DMS153 (cell line): ENCODE measurements at regions not wholly inside any gene's neighbourhood (a gene's known extent, or its start where the extent isn't known, plus 50 kb on each side); places are given as distances from the start of the nearest gene placed in this dataset.
A peak's percentile ranks its signal among the peaks of the same experiment; 100 is the strongest.

Source experiments
- DNase-seq: peaks from one replicate; lab custom pipeline; 2025; lab: John Stamatoyannopoulos, UW

- DNase-seq, result peak; percentile 19
Observed at GRCh38 chr16:49023050-49023449, 258.6 kb downstream of the CBLN1 start.

GRCh38 chr16:49022351-49022963, 259.2 kb downstream of the CBLN1 start:
- DNase-seq, result no peak

GRCh38 chr16:49021136-49021535, 260.5 kb downstream of the CBLN1 start:
- no peak for DNase-seq

- no peak for DNase-seq
Observed at GRCh38 chr16:49020436-49020835, 261.2 kb downstream of the CBLN1 start.

GRCh38 chr16:49019831-49020230, 261.8 kb downstream of the CBLN1 start:
- peak; percentile 39 for DNase-seq

- DNase-seq, result no peak
Observed at GRCh38 chr16:49019081-49019633, 262.5 kb downstream of the CBLN1 start.

- no peak for DNase-seq
Observed at GRCh38 chr16:49018259-49018931, 263.2 kb downstream of the CBLN1 start.

GRCh38 chr16:49017501-49017900, 264.1 kb downstream of the CBLN1 start:
- no peak for DNase-seq

- no peak for DNase-seq
Observed at GRCh38 chr16:49016461-49016860, 265.2 kb downstream of the CBLN1 start.

- no peak for DNase-seq
Observed at GRCh38 chr16:49015225-49015592, 266.4 kb downstream of the CBLN1 start.

GRCh38 chr16:49014277-49015224, 267.1 kb downstream of the CBLN1 start:
- DNase-seq, result no peak

GRCh38 chr16:49013727-49014080, 267.9 kb downstream of the CBLN1 start:
- DNase-seq, result no peak

- no peak for DNase-seq
Observed at GRCh38 chr16:49012961-49013726, 268.5 kb downstream of the CBLN1 start.

- DNase-seq, result no peak
Observed at GRCh38 chr16:49011901-49012300, 269.7 kb downstream of the CBLN1 start.

- no peak for DNase-seq
Observed at GRCh38 chr16:49010879-49011278, 270.8 kb downstream of the CBLN1 start.

- DNase-seq, result no peak
Observed at GRCh38 chr16:49010396-49010795, 271.2 kb downstream of the CBLN1 start.

- no peak for DNase-seq
Observed at GRCh38 chr16:49009204-49009603, 272.4 kb downstream of the CBLN1 start.

GRCh38 chr16:49003992-49004391, 277.6 kb downstream of the CBLN1 start:
- DNase-seq, result no peak

- no peak for DNase-seq
Observed at GRCh38 chr16:49003022-49003421, 278.6 kb downstream of the CBLN1 start.

GRCh38 chr16:49000594-49000993, 281.0 kb downstream of the CBLN1 start:
- no peak for DNase-seq

GRCh38 chr16:48999508-48999907, 282.1 kb downstream of the CBLN1 start:
- DNase-seq, result no peak

- DNase-seq, result no peak
Observed at GRCh38 chr16:48999044-48999443, 282.6 kb downstream of the CBLN1 start.
